ENCODE measurements at regions not wholly inside any gene's neighbourhood (a gene's known extent, or its start where the extent isn't known, plus 50 kb on each side); places are given as distances from the start of the nearest gene placed in this dataset.
"Not testable (repeated sequence)": the region's sequence is repeated elsewhere in the genome, so short reads cannot be mapped to it uniquely, and the experiment has no call there.

DNA sequence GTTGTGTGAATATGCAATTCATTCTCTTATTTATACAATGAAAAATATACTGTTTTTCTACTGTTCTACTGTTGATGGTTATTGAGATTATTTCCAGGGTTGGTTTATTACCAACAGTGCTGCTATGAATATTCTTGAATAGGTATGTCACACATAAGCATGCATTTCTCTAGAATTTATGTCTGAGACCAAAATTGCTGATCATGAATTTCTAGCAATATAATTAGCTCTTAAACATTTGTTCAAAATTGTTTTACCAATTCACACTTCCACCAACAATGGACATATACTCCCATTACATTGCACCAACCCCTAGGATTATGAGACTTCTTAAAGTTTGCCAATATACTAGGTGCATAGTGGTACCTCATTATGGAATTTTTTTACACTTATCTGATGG lies 164.1 kb upstream of the KCNQ5 start:
- no peak for DNase-seq (ENCODE audit: low read depth, low spot score)

DNA sequence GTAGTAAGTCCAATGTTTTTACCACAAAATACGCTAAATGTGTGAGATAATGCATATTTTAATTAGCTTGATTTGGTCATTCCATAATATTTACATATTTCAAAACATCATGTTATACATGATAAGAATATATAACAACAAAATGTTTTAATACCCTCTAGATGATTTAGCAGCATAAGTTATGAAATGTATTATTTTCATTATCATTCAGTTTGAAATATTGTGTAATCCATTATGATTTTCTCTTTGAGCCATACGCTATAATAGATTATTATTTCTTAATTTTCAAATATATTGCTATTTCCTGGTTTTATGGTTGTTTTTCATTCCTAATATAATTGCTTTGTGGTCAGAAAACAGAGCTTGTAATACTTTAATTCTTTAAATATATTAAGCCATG lies 163.3 kb upstream of the KCNQ5 start:
- DNase-seq (ENCODE audit: low read depth, low spot score): no peak

DNA sequence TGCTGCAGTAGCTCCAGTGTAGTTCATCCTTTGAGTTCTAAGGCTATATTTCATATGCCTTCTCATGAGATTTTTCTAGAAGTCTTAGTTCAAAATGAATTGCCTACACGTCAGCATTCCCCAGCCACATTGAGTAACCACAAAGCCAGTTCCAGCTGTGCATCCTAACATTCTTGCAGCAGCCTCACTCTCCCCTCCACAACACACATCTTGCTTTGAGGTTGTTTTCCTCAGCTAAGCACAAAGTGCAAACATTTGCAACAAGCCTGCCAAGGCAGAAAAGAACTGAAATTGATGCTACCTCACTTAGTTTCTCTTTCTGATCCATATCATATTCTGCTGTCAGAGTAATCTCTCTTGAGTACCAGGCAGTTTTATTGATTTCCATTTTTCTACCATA lies 160.7 kb upstream of the KCNQ5 start:
- DNase-seq (ENCODE audit: low read depth, low spot score): no peak

DNA sequence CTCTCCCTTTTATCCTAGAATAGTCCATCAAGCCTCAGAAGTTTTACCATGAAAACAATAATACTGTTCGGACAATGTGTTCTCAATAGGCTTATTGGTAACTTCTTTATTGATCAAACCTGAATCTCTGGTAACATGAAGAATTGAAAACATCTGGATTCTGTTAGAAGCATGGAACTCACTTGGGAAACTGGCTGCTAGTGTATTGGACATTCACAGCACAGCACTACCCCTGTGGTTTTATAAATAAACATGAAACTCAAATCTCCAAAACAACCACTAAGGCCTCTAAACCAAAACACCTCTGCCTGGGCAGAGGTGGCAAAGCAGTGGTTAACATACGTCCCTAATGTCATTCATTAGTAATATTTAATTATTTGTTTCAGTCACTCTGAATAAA lies 157.6 kb upstream of the KCNQ5 start:
- no peak for DNase-seq (ENCODE audit: low read depth, low spot score)

DNA sequence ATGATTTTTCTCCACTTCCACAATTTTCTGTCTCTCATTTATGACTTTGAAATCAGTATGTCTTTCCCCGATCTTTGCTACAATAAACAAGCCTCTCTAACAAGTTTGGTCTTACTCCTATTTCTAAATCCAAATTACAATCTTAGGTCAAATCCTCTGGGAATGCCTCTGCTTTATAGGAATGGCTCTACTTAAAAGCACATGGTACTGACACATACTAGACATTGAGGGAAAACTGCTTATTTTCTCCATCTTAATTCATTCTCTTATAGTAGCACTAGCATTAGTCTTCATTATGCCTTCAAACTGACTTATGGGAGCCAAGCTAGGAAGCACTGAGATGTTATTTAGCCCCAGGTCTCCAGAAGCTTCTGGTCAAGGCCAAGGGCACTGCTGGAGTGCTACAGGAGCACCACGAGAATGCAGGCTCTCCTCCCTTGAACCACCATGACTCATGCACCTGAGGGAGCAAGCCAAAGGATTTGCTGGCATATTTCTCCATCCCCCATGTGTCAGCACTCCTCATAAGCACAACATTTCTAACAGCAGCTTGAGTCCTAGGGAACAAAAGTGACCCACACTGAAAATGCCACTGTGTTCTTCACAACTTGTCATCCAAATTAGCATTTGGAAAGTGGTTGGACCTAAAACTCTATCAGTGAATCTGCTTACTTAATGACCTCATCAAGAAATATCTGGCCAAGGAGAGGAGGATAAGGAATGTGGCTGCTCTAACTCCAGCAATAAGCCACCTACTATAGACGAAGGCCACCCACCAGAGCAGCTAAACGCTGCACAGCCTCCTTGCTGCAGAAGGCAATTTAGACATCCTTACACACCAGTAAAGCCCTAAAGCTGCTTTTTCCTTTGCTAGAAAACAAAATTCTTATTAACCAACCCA lies 156.8 kb upstream of the KCNQ5 start:
- no peak for DNase-seq (ENCODE audit: low read depth, low spot score)

DNA sequence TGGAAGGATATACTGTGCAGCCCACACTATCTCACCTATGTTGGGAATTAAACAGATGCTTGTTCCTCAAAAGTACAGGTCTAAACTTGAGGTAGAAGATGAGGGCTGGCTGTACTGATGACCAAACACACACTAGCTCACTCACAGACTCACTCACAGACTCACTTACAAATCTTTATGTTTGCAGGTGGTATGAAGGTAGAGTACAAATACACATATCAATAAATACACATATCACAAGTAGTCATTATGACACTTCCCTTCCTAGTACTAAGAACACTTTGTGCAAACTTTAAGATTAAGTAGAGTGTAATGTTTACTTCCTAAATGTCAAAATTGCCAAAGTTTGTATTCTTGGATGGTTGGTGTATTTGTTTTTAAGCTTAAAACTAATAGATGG lies 155.4 kb upstream of the KCNQ5 start:
- DNase-seq (ENCODE audit: low read depth, low spot score): no peak

DNA sequence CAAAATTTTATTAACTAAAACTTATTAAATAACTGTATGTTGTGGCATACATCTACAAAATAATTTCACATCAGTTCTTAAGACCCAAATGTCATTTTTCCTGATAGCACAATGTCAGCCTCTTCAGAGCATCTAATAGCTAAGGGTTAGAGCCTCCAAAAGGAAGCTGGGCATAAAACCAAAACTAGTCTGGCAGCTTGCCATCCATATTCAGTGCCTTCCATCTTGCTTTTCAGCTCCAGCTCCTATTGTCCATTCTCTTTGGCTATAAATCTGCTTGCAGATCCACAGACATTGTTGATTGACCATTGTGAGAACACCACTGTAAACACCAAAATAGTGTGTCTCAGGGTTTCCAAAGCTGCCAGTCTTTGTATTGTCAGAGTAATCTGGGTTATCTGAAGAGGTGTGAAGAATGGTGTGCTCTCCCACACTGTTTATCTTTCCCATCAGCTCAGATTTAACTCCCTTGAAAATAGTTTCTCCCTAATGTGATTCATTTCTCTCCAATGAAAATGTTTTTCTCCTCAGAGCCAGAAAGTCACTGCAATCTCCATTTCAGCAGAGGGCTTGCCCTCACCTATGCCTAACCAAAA lies 154.8 kb upstream of the KCNQ5 start:
- no peak for DNase-seq (ENCODE audit: low read depth, low spot score)

DNA sequence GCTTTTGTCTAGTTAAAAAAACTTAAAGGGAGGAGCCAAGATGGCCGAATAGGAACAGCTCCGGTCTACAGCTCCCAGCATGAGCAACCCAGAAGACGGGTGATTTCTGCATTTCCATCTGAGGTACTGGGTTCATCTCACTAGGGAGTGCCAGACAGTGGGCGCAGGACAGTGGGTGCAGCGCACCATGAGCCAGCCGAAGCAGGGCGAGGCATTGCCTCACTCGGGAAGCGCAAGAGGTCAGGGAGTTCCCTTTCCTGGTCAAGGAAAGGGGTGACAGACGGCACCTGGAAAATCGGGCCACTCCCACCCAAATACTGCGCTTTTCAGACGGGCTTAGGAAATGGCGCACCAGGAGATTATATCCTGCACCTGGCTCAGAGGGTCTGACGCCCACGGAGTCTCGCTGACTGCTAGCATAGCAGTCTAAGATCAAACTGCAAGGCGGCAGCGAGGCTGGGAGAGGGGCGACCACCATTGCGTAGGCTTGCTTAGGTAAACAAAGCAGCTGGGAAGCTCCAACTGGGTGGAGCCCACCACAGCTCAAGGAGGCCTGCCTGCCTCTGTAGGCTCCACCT lies 152.4 kb upstream of the KCNQ5 start:
- DNase-seq (ENCODE audit: low read depth, low spot score): not testable (repeated sequence)

DNA sequence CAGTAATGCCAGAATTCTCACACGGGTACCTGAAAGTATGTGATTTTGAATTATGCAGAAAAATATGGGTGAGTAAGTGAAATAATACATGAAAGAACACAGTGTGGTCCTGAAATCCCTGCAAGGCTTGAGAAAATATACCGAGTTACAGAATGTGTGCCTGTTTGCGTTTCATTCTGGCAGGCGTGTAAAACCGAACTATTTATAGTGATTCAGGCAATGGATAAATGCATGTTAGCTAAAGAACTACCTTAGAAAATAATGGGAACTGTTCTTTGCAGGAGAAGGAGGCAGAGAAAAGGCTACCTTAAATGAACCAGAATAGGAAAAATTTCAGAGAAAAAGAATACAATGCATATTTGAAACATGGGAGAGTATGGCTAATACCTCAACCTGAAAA lies 145.8 kb upstream of the KCNQ5 start:
- DNase-seq (ENCODE audit: low read depth, low spot score): no peak

DNA sequence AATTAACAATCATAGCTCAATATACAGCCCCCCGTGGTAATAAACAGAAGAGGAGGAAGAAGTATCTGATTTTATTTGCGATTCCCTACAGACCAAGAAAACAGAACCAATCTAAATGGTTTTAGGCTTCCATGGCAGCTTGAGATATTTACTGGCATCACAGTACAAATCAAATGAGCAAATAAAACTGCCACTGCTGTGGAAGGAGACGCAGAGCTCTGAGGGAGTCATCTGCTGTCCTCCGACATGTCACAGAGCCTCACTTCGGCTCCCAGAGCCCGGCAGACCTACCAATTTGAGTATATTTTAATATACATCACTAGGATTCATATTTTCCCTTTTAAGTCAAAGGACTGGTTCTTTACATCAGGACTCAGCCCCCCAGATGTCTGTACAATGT lies 145.2 kb upstream of the KCNQ5 start:
- no peak for DNase-seq (ENCODE audit: low read depth, low spot score)

DNA sequence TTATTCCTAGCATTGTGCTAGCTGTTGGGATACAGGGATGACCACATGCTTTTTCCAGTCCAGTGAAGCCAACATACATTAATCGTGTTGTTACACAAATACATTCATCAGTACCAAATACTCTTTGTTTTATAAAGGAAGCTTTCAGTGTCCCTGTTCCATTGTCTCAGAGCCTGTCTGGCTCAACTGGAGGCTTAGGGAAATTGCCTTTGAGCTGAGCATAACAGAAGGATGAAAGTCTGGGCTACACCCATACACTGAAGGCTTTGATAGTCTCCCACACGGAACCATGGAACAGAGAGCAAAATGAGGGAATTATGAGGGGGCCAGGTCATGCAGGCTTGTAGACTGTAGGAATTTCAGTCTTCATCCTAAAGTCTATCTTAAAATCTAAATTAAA lies 126.4 kb upstream of the KCNQ5 start:
- DNase-seq (ENCODE audit: low read depth, low spot score): no peak

DNA sequence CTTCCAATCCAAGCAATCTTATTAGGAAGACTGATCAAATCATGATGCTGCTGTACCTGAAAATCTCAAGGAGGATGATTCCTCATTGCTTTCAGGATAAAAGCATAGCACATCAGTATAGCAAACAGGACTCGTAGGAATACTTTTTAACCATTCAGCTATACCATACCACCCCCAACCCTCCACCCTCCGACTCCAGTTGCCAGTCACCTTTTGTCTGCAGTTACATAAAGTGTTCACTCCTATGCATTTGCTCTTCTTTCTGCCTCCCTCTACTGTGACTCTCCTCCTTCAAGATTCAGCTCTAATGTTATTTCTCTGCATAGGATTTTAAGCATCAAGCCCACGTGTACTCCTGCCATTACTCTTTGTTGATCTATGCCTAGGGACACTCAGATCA lies 124.7 kb upstream of the KCNQ5 start:
- DNase-seq (ENCODE audit: low read depth, low spot score): no peak

DNA sequence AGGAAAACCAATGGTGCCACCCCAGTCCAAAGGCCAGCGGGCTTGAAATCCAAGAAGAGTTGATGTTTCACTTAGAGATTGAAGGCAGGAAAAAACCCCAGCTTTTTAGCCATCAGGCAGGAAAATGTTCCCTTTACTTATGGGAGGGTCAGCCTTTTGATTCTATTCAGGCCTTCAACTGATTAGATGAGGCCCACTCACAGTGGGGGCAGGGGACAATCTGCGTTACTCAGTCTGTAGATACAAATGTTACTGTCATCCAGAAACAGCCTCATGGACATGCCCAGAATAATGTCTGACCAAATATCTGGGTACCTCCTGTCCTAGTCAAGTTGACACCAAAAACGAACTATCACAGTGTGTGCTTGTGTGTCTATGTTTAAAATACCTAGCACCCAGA lies 121.2 kb upstream of the KCNQ5 start:
- DNase-seq (ENCODE audit: low read depth, low spot score): no peak

DNA sequence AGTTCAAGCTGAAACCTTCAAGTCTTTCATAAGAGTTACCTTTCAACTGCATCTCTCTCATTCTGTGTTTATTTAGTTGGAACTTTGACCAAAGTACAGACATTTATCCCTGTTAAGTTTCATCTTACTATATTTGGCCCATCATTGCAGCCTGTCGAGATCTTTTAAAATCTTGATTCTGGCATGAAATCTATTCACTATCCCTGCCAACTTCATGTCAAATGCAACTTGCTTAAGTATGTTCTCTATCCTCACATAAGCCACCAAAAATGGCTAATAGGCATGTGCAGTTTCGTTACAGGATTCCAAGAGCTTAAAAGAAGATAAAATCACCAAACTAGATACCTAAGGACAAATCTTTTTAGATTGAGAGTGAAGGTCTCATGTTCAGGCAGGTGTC lies 117.5 kb upstream of the KCNQ5 start:
- no peak for DNase-seq (ENCODE audit: low read depth, low spot score)

DNA sequence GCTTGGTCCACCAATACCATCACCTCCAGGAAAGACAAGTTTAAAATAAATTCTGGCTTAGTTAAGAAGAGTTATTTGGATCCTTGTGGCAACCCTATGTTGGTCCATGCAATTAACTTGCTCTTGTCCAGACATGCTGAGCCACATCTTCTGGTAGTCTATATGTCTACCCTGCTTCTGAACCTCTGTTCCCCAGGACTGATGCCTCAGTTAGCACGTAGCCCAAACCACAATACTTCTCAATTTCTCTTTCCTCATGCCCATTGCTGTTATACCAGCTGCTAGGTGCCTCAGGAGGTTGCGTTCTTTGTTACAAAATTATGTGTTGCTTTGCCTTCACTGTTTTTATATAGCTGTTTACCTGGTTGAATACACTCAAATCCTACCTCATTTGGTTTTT lies 116.4 kb upstream of the KCNQ5 start:
- no peak for DNase-seq (ENCODE audit: low read depth, low spot score)

DNA sequence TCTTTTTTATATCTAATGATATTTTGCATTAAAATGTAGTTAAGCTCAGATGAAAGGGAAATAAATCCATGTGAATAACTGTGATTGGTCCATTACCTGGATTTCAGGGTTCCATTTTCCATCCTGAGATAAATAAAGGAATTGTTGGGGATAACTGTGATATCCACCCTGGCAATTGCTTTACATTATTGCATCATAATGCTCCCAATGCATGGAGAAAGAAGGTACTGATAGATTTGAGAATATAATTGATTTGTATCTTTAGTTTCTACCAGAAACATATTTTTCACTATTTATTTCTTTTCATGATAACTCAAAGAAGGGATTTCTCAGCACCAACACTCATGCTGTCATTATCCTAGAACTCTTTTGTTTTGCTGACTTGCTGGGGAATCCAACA lies 102.0 kb upstream of the KCNQ5 start:
- no peak for DNase-seq (ENCODE audit: low read depth, low spot score)

DNA sequence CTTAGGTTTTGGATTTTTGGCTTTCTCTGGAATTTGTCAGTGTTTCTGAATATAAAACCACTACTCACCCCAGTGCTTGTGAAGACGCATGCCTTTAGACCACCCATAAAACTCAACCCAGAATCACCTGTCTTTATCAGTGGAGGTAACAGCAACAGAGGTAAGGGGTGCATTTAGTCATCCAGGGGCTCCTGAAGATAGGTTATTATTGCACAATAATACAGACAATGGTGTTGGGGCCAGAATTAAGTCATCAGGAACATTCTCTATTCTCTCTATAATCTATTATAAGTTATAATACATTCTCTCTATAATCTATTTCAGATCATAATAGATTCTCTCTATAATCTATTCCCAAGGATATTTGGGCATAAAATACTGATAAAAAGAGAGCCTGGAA lies 100.2 kb upstream of the KCNQ5 start:
- no peak for DNase-seq (ENCODE audit: low read depth, low spot score)

DNA sequence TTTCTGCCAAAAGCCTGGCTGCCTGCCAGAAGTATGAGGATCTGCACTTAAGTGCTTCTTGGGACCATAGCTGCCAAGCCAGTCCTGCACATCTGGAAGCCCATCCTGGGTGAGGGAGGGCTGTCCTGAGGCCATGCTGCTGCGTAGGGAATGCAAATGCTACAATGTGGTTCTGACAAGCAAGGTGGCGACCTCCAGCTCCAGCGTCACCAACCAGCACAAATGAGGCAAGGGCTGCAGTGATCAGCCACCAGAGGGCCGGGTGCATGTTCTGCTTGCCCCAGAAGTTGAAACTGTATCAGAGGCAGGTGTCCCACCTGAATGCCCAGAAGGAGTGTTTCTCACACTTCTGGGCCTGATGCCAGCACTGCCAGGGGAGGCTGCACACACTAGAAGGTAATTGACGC lies 99.1 kb upstream of the KCNQ5 start:
- DNase-seq (ENCODE audit: low read depth, low spot score): no peak

DNA sequence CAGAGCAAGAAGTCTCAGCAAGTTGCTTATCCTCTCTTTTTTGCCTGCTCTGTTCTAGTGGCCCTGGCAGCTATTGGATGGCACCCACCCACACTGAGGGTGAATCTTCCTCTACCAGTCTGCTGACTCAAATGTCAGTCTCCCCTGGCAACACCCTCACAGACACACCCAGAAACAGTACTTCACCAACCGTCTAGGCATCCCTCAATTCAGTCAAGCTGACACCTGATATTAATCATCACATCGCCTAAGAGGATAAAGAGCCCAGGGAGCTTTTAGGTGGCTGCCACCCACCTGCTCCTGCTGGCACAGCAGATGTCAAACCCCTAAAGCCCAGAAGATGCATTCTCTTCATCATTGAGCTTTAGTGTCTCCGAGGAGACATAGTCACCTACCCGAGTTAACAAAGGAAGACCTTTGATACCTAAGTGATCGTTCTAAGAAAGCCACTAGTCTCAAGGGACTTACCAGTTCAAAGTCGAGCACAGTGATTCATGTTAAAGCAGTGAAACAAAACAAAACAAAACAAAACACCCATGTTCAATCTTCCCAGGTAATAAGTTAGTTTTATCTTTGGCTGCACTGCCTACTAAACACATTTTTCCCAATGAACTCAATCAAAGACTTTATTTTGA lies 97.7 kb upstream of the KCNQ5 start:
- DNase-seq (ENCODE audit: low read depth, low spot score): no peak

DNA sequence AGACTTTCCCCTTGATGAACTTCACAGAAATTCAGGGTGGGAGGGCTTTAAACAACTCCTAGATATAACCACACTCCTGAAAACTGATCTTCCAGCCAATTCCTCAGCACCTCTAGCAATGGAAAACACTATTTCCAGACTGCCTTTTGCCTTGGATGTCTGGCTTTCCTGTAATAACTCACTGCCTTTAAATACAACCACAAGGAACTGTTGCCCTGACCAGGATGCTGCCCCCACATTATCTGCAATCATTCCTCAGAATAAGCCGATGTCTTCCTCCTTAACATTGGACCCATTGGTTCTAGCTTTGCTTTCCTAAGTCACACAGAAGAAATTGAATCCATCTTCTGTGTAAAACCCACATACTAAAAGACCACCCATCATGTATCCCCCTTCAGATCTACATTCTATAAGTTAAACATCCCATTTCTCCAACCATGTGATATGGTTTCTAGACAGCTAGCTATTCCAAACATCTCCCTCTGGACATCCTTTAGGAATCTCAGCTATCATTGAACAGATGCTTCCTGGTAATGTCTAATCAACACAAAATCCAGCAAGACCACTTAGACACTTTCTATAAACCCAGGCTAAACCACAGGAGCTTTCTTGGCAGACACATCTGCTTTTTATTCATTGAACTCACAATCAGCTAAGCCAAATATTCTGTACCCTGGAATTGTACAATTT lies 95.9 kb upstream of the KCNQ5 start:
- DNase-seq (ENCODE audit: low read depth, low spot score): no peak

DNA sequence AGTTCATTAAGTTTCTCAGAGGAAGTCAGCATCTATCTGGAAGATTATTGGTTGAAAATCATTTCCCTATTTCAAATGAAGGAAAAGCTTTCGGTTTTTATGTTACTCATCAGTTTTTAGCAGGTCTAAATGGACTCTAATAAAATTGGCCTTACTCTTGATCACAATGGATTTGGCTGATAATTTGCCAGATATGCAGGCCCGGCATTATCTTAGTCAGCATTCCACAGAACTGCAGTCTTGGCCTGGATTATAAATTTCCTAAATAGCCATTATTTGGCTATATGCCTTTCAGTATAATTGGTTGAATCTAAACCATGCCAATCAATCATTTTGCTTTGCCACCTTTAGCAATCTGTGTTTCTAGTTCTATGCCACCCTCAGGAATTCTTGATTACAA lies 91.7 kb upstream of the KCNQ5 start:
- no peak for DNase-seq (ENCODE audit: low read depth, low spot score)

DNA sequence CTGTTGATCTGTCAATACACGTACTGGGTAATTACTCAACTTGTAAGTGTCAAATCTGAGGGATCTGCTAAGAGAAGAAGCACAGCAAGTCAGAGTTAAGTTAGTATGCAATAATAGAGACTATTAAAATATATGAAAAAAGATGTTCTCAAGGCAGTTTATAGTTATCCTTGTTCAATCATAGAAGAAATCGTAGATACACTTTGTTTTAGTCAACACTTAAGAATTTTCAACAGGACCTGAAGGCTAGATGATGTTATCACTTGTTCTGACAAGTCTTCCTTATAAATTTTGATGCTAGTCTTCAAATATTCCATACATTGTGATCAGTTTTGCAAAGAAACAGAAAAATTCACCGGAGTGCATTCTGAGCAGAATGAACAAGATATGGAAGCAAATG lies 91.1 kb upstream of the KCNQ5 start:
- no peak for DNase-seq (ENCODE audit: low read depth, low spot score)

Data from pulmonary artery endothelial cell (primary cell).